Mesendoderm (in vitro differentiated cells): ENCODE measurements at regions not wholly inside any gene's neighbourhood (a gene's known extent, or its start where the extent isn't known, plus 50 kb on each side); places are given as distances from the start of the nearest gene placed in this dataset.

Experiments
- DNase-seq: peaks from one replicate; pipeline ENCODE4 v3.0.0; 2013
- H2AK5ac ChIP-seq: 2 replicates; pipeline ENCODE4 v1.6.1; 2013; ENCODE audit warnings: low read length, inconsistent platforms
- H2BK120ac ChIP-seq: 2 replicates; pipeline ENCODE4 v1.6.1; 2013; ENCODE audit warnings: low read depth, mild to moderate bottlenecking, low read length, moderate library complexity, mixed read lengths
- H2BK15ac ChIP-seq: replicated peaks from 2 replicates; pipeline ENCODE4 v1.6.1; 2013; ENCODE audit warnings: low read depth, mild to moderate bottlenecking, moderate library complexity
- H2BK5ac ChIP-seq: 2 replicates; pipeline ENCODE4 v1.6.1; 2013; ENCODE audit warnings: low read length, inconsistent platforms
- H3K18ac ChIP-seq: 2 replicates; pipeline ENCODE4 v1.6.1; 2013; ENCODE audit warnings: mild to moderate bottlenecking, low read length, mixed read lengths
- H3K23ac ChIP-seq: one replicate; pipeline ENCODE4 v1.6.1; 2013; ENCODE audit warnings: low read length
- H3K27ac ChIP-seq: 2 replicates; pipeline ENCODE4 v1.5.1; 2013; ENCODE audit warnings: low read depth, mild to moderate bottlenecking, inconsistent platforms, low read length, moderate library complexity
- H3K27me3 ChIP-seq: 2 replicates; pipeline ENCODE4 v1.6.1; 2013; ENCODE audit warnings: low read length, control low read depth, mild to moderate bottlenecking, inconsistent platforms; ENCODE audit not compliant: insufficient read depth, poor library complexity
- H3K36me3 ChIP-seq: 2 replicates; pipeline ENCODE4 v1.6.1; 2013; ENCODE audit warnings: low read length, inconsistent platforms; ENCODE audit not compliant: control insufficient read depth, insufficient read depth
- H3K4ac ChIP-seq: one replicate; pipeline ENCODE4 v1.6.1; 2013; ENCODE audit warnings: low read depth, mild to moderate bottlenecking, low read length, moderate library complexity
- H3K4me1 ChIP-seq: 2 replicates; pipeline ENCODE4 v1.6.1; 2013; ENCODE audit warnings: low read depth, low read length, inconsistent platforms; ENCODE audit not compliant: control insufficient read depth
- H3K4me2 ChIP-seq: 2 replicates; pipeline ENCODE4 v1.6.1; 2013; ENCODE audit warnings: low read length
- H3K4me3 ChIP-seq: 2 replicates; pipeline ENCODE4 v1.5.1; 2013; ENCODE audit warnings: mild to moderate bottlenecking, low read length
- H3K56ac ChIP-seq: one replicate; pipeline ENCODE4 v1.6.1; 2013; ENCODE audit warnings: low read length
- H3K79me1 ChIP-seq: 2 replicates; pipeline ENCODE4 v1.6.1; 2013; ENCODE audit warnings: low read length, inconsistent platforms
- H3K79me2 ChIP-seq: 2 replicates; pipeline ENCODE4 v1.6.1; 2013; ENCODE audit warnings: mild to moderate bottlenecking, low read length; ENCODE audit not compliant: control insufficient read depth, insufficient read depth
- H3K9ac ChIP-seq: 2 replicates; pipeline ENCODE4 v1.6.1; 2013; ENCODE audit warnings: low read length, inconsistent platforms
- H4K5ac ChIP-seq: one replicate; pipeline ENCODE4 v1.6.1; 2013; ENCODE audit warnings: low read length
- H4K8ac ChIP-seq: one replicate; pipeline ENCODE4 v1.6.1; 2013; ENCODE audit warnings: low read depth, mild to moderate bottlenecking, control low read depth, low read length, moderate library complexity
- WGBS: extraction: QIAGEN DNeasy Blood & Tissue Kit; methylation state at CpG from one replicate; pipeline ENCODE4 v1.1.7; 2013; ENCODE audit warnings: low lambda C conversion rate, missing lambda C conversion rate; ENCODE audit not compliant: insufficient coverage; ENCODE audit errors: extremely low coverage; 5-methylcytosine and 5-hydroxymethylcytosine counted together

DNA sequence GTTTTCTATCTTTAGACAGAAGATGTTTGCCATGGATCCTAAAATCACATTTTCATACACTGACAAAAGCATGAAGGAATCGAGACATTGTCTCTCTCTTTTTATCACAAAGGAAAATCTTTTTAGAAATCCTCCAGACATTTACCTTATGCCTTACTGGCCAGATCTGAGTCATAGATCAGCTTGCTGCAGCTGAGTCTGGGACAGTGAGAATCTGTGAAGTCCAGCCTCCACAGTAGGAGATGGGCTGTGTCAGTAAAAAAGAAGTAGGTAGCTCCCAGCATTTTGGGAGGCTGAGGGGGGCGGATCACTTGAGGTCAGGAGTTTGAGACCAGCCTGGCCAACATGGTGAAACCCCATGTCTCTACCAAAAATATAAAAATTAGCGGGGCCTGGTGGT is 333.4 kb upstream of the ZNF462 start:
- no peak overlapping the region for H3K27ac ChIP-seq
- no peak overlapping the region for H4K8ac ChIP-seq
- H3K4me2 ChIP-seq: no peak overlapping the region
- no peak overlapping the region for H2BK120ac ChIP-seq
- H3K4me3 ChIP-seq: no peak overlapping the region
- no peak overlapping the region for H3K4ac ChIP-seq
- H2BK15ac ChIP-seq: no peak overlapping the region
- no peaks in the 10 kb centered on the region for H3K27me3 ChIP-seq
- H3K56ac ChIP-seq: no peak overlapping the region
- no peak overlapping the region for H4K5ac ChIP-seq
- no peak overlapping the region for H3K23ac ChIP-seq
- no peak overlapping the region for H2AK5ac ChIP-seq
- no CpG with 5 or more reads among the region's 3 CpGs for WGBS
- no peak for DNase-seq
- H3K79me2 ChIP-seq: no peaks in the 10 kb centered on the region
- no peaks in the 10 kb centered on the region for H3K4me1 ChIP-seq
- no peaks in the 10 kb centered on the region for H3K36me3 ChIP-seq
- H3K79me1 ChIP-seq: no peaks in the 10 kb centered on the region
- no peak overlapping the region for H3K9ac ChIP-seq
- H3K18ac ChIP-seq: no peak overlapping the region
- H2BK5ac ChIP-seq: no peak overlapping the region

GRCh38 chr9:106531491-106531890 is 331.5 kb upstream of the ZNF462 start:
- no peak overlapping the region for H3K4ac ChIP-seq
- no peak overlapping the region for H3K18ac ChIP-seq
- no peak overlapping the region for H3K27ac ChIP-seq
- no peak overlapping the region for H3K9ac ChIP-seq
- no peaks in the 10 kb centered on the region for H3K4me1 ChIP-seq
- H3K4me3 ChIP-seq: no peak overlapping the region
- H2AK5ac ChIP-seq: no peak overlapping the region
- no peak overlapping the region for H3K56ac ChIP-seq
- no peak overlapping the region for H2BK15ac ChIP-seq
- DNase-seq: no peak
- WGBS: no CpG with 5 or more reads among the region's 1 CpG
- no peak overlapping the region for H3K23ac ChIP-seq
- H2BK5ac ChIP-seq: no peak overlapping the region
- H3K79me2 ChIP-seq: no peaks in the 10 kb centered on the region
- H3K36me3 ChIP-seq: no peaks in the 10 kb centered on the region
- no peak overlapping the region for H4K8ac ChIP-seq
- no peak overlapping the region for H4K5ac ChIP-seq
- H3K79me1 ChIP-seq: no peaks in the 10 kb centered on the region
- H3K27me3 ChIP-seq: no peaks in the 10 kb centered on the region
- no peak overlapping the region for H2BK120ac ChIP-seq
- no peak overlapping the region for H3K4me2 ChIP-seq

DNA sequence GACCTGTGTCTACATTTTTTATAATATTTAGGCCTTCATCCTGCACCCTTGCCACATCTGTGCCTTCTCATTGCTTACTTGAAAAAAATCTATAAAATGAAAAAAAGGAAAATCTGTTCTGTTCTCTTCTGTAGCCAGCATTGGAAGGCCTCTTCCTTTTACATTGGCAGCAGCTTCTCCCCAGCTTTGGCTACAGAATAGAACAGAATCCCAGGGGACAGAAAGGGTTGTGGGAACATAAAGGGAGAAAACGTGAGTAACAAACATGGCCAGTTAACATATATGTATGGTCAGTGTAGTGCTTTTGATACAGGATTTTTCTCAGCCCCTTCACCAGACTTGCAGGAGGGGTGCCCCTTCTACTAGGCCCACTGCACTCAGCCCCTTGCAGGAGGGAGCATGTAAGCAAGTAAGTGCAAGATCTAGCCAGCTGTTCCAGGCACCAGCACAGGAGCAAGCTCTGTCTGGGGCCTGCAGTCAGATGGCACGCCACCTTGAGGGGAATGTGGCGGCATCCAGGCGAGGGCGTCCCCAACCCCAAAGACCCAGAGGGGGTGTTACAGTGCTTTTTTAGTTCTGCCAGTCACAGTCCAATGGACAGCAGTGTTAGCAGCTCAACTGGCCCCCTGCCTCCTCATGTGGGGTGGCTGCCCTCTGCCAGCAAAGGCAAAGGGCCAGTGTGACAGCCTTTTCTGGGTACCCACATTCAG is 330.5 kb upstream of the ZNF462 start:
- WGBS: no CpG with 5 or more reads among the region's 5 CpGs
- Histone ChIP-seq H3K4me2 (no peak overlapping the region), H3K4ac (no peak overlapping the region), H3K27me3 (no peaks in the 10 kb centered on the region), H2BK5ac (no peak overlapping the region), H3K23ac (no peak overlapping the region), H3K18ac (no peak overlapping the region), H4K8ac (no peak overlapping the region), H2AK5ac (no peak overlapping the region), H3K56ac (no peak overlapping the region), H3K4me3 (no peak overlapping the region), H2BK120ac (no peak overlapping the region), H3K4me1 (no peaks in the 10 kb centered on the region), H3K79me2 (no peaks in the 10 kb centered on the region), H2BK15ac (no peak overlapping the region), H3K9ac (no peak overlapping the region), H4K5ac (no peak overlapping the region), H3K27ac (no peak overlapping the region), H3K36me3 (no peaks in the 10 kb centered on the region), H3K79me1 (no peaks in the 10 kb centered on the region)
- no peak for DNase-seq

GRCh38 chr9:106534800-106535199 is 328.2 kb upstream of the ZNF462 start:
- H3K79me2 ChIP-seq: no peaks in the 10 kb centered on the region
- no peak overlapping the region for H2BK15ac ChIP-seq
- H3K4ac ChIP-seq: no peak overlapping the region
- no peak overlapping the region for H3K18ac ChIP-seq
- no peaks in the 10 kb centered on the region for H3K36me3 ChIP-seq
- DNase-seq: no peak
- no peak overlapping the region for H3K4me3 ChIP-seq
- no peaks in the 10 kb centered on the region for H3K4me1 ChIP-seq
- H2AK5ac ChIP-seq: no peak overlapping the region
- no peaks in the 10 kb centered on the region for H3K79me1 ChIP-seq
- H3K9ac ChIP-seq: no peak overlapping the region
- H3K4me2 ChIP-seq: no peak overlapping the region
- no peak overlapping the region for H4K8ac ChIP-seq
- H2BK5ac ChIP-seq: no peak overlapping the region
- no peak overlapping the region for H3K23ac ChIP-seq
- H3K56ac ChIP-seq: no peak overlapping the region
- WGBS: no CpG with 5 or more reads among the region's 3 CpGs
- no peaks in the 10 kb centered on the region for H3K27me3 ChIP-seq
- H3K27ac ChIP-seq: no peak overlapping the region
- no peak overlapping the region for H2BK120ac ChIP-seq
- no peak overlapping the region for H4K5ac ChIP-seq

GRCh38 chr9:106535439-106535838 is 327.5 kb upstream of the ZNF462 start:
- H4K8ac ChIP-seq: no peak overlapping the region
- H2BK15ac ChIP-seq: no peak overlapping the region
- H3K56ac ChIP-seq: no peak overlapping the region
- no peak overlapping the region for H3K9ac ChIP-seq
- H2BK5ac ChIP-seq: no peak overlapping the region
- no CpG with 5 or more reads among the region's 1 CpG for WGBS
- no peak overlapping the region for H3K23ac ChIP-seq
- H3K27ac ChIP-seq: no peak overlapping the region
- H3K27me3 ChIP-seq: no peaks in the 10 kb centered on the region
- no peaks in the 10 kb centered on the region for H3K79me1 ChIP-seq
- H3K4ac ChIP-seq: no peak overlapping the region
- H3K4me2 ChIP-seq: no peak overlapping the region
- peak; percentile 59 for DNase-seq
- no peak overlapping the region for H2BK120ac ChIP-seq
- no peak overlapping the region for H2AK5ac ChIP-seq
- H3K4me3 ChIP-seq: no peak overlapping the region
- no peaks in the 10 kb centered on the region for H3K4me1 ChIP-seq
- no peak overlapping the region for H3K18ac ChIP-seq
- H3K79me2 ChIP-seq: no peaks in the 10 kb centered on the region
- H4K5ac ChIP-seq: no peak overlapping the region
- H3K36me3 ChIP-seq: no peaks in the 10 kb centered on the region
